BJ (cell line): ENCODE measurements at regions not wholly inside any gene's neighbourhood (a gene's known extent, or its start where the extent isn't known, plus 50 kb on each side); places are given as distances from the start of the nearest gene placed in this dataset.

Experiments used
- CTCF ChIA-PET: fragments of 350-600 bp; formaldehyde crosslinking; extraction: SDS; loops from one replicate; lab custom pipeline; 2021; ENCODE audit warnings: antibody characterized with exemption, inconsistent platforms; lab: Yijun Ruan, JAX
- POLR2A ChIA-PET: fragments of 300-600 bp; sonication (Branson Sonifier 250); formaldehyde crosslinking; extraction: SDS; loops from one replicate; lab custom pipeline; 2021; ENCODE audit warnings: antibody characterized with exemption; lab: Charles Lee
- DNase-seq: peaks from one replicate; pipeline ENCODE4 v3.0.0-alpha.2; 2011; ENCODE audit warnings: low read depth
- H3K27me3 ChIP-seq: 2 replicates; pipeline ENCODE4 v1.6.0; 2011; ENCODE audit warnings: low read length; ENCODE audit not compliant: control insufficient read depth, insufficient read depth
- H3K36me3 ChIP-seq: 2 replicates; pipeline ENCODE4 v1.5.1; 2011; ENCODE audit warnings: low read length; ENCODE audit not compliant: control insufficient read depth, insufficient read depth
- H3K4me3 ChIP-seq: 2 replicates; pipeline ENCODE4 v1.5.1; 2011; ENCODE audit warnings: low read depth, mild to moderate bottlenecking, control low read depth, low read length
- CTCF ChIP-seq: IDR thresholded peaks from 2 replicates; pipeline ENCODE4 v1.5.1; 2011; ENCODE audit warnings: low read depth, mild to moderate bottlenecking, control low read depth, inconsistent platforms, low read length, moderate library complexity; ENCODE audit not compliant: insufficient read depth

DNA sequence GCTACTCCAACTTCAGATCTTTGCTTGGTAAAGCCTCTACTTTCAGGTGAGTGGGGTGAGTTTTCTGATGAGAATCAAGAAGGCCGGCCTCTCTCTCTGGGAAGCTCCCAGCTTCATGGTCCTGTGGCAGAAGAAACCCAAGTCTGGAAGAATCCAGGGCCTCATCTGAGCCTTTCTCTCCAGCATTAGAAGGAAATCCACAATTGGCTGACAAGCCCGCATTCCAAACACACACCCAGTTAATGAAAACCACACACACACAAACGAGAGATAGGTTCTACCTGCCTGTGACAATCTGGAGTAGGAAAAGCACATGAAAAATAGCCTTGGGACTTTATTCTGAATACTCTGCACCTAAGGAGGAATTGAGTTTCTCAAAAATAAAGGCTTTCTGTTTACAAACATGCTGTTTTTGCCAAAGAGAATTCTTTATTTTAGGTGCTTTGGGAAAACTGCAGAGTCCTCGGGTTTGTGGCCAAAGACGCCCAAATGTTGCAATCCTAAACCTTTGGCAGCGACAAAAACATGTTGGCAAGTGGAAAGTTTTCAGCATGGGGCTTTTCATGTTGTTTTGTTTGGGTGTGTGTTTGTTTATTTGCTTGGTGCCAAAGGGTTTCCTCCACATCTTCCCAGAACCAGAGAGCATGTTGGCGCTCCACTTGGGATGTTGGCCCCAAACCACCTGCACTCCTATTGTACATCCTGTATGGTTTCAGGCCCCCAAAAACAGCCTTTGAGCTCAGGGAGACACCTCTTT is 216.2 kb downstream of the SETD4 start:
- Histone ChIP-seq H3K27me3 (no peaks in the 10 kb centered on the region), H3K4me3 (no peak overlapping the region), H3K36me3 (no peaks in the 10 kb centered on the region)
- TF ChIP-seq CTCF: no peak
- DNase-seq: no peak
- POLR2A ChIA-PET: no interaction called here
- CTCF ChIA-PET: no interaction called here

- ChIA-PET POLR2A (no interaction called here), CTCF (interaction anchor here (1.2 to 2.4 kb wide), 4 partner anchors 8 to 951 kb away, joined by 6 to 16 read pairs (median 9); no protein-coding TSS in a partner anchor)
- no peaks in the 10 kb centered on the region for H3K27me3 ChIP-seq
- H3K36me3 ChIP-seq: no peaks in the 10 kb centered on the region
- TF ChIP-seq CTCF: no peak
- no peak for DNase-seq
- no peak overlapping the region for H3K4me3 ChIP-seq
These were observed 219.4 kb downstream of the SETD4 start for GRCh38 chr21:35840949-35841348.

DNA sequence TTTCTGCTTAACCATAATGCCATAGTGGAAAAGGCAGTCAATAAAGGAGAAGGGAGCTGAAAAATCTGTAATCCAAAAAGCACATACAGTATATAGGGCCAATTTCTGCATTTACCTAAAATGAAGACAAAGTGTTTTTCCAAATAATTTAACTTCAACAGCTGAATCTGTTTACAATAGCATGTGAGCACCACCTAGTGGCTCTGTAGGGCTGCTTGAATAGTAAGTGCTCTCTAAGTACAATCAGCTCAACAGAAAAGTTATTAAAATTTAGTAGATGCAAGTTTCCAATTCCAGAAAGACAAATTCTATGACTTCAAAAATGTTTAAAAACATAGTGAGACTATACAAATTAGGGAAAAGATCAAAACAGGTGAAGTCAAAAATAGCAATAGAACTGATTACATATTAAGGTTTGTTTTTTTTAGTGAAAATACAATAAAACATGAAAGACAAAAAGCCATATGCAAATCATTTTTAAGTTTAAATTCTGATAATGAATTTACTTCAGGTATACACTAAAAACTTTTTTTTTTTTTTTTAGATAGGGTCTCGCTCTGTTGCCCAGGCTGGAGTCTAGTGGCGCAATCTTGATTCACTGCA is 220.0 kb downstream of the SETD4 start:
- peak; percentile 46 for DNase-seq
- Histone ChIP-seq H3K4me3 (no peak overlapping the region), H3K36me3 (no peaks in the 10 kb centered on the region), H3K27me3 (no peaks in the 10 kb centered on the region)
- POLR2A ChIA-PET: interaction anchor here (0.6 to 1.0 kb wide), 3 partner anchors 52 to 951 kb away, joined by 3 to 5 read pairs (median 3); no protein-coding TSS in a partner anchor
- CTCF ChIA-PET: interaction anchor here (0.6 to 2.4 kb wide), 33 partner anchors 9 to 1095 kb away, joined by 3 to 16 read pairs (median 3); no protein-coding TSS in a partner anchor
- peak; percentile 82 for TF ChIP-seq CTCF

DNA sequence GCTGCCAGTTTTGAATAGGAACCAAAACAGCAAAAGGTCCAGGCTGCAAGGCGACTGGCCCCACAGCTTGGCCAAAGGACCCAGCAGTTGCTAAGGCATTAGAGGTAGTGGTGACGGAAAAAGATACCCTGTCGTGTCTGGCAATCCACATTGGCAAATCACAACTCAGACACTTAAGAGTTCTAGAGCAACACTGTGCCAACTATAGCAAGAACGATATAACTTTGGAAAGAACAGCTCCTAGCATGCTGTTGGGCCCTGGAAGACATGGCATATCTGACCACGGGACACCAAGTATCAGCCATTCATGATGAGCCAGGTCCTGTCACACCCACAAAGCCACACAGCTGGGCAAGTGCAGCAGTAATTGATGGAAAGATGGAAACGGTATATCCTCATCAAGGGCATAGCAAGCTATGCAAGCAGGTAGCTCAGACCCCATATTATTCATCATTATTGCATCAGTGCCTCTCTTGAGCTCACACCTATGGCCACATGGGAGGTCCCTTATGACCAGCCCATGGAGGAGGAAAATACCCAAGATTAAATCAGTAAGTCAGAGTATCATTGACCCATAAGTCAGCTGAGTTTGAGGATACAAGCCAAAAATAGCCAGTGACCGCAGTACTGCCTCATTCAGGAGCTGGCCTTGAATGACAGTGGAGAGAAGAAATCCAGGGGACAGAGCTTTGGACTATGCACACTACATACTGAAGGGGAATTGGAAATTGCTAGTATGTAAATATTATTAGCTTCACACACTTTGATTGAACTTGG is 221.2 kb downstream of the SETD4 start:
- ChIA-PET POLR2A (interaction anchor here (1.1 kb wide), 1 partner anchor 274 kb away, joined by 3 read pairs; no protein-coding TSS in a partner anchor), CTCF (interaction anchor here (0.7 to 2.4 kb wide), 28 partner anchors 8 to 1094 kb away, joined by 3 to 16 read pairs (median 3); no protein-coding TSS in a partner anchor)
- no peaks in the 10 kb centered on the region for H3K27me3 ChIP-seq
- TF ChIP-seq CTCF: no peak
- no peak overlapping the region for H3K4me3 ChIP-seq
- H3K36me3 ChIP-seq: no peaks in the 10 kb centered on the region
- DNase-seq: no peak
